ENCODE measurements at regions not wholly inside any gene's neighbourhood (a gene's known extent, or its start where the extent isn't known, plus 50 kb on each side); places are given as distances from the start of the nearest gene placed in this dataset.

DNA sequence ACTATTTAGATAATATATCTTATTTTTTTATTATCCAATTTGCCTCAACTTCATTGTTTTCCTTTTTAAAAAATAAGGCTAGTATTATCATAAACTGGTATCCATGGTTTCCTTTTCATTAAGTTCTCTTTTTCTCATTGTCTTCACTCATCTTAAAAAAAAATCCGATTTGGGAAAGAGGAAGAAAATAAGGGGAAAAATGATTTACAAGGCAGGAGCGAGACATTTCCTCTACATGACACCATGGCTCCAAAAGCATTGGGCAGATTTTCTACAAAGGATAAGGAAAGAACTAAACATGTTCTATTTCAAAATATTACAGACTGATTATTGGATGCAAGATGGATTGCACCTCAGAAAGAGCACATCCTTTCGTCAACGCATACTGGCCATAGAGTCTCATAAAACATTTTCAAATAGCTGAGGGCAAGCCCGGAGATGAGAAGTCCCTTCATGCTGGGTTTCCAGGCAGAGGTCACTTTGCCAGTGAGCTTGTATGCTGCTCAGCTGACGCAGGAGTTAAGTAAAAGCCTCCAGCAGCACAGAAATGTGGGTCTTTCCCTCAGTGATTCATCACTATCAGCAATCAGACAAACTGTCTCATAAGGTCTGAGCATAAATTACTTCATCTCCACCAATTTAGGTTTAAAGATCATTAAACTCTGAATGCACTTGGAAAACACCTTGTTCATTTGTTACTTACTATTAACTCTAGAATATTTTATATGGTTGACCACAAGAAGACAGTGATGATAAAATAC is 129.0 kb upstream of the TNFAIP3 start:
- DNase-seq, result no peak

DNA sequence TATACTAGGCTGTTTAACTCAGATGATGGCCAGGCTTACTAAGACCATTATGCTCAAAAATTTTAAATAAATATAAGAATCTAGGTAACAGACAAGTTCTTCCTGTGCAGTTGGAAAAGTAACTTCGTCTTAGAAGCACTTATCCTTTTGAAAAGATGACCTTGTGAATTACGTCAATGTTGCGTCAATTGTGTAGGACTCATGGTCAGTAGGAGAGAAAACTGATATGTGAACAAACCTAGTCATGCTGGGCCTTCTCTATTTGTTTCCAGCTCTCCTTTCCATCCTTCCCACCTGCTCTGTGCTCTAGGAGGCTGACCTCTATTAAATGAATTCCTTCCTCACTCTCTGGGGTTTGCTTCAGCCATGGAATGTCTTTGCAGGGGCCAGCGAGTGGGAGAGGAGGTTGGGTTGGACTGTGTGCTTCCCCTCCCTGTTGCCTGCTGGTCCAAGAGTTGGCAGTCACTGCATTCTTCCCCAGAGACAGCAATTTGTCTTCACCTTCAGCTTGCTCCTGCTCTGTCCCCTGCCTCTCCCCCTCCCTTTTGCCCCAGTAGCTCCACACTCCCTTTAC is 128.0 kb upstream of the TNFAIP3 start:
- no peak for DNase-seq

- no peak for DNase-seq
Measured at GRCh38 chr6:137739544-137739943, 127.5 kb upstream of the TNFAIP3 start.

GRCh38 chr6:137740091-137740755 is 126.8 kb upstream of the TNFAIP3 start:
- no peak for DNase-seq

- DNase-seq, result no peak
Measured at GRCh38 chr6:137740967-137741761, 125.9 kb upstream of the TNFAIP3 start.

DNA sequence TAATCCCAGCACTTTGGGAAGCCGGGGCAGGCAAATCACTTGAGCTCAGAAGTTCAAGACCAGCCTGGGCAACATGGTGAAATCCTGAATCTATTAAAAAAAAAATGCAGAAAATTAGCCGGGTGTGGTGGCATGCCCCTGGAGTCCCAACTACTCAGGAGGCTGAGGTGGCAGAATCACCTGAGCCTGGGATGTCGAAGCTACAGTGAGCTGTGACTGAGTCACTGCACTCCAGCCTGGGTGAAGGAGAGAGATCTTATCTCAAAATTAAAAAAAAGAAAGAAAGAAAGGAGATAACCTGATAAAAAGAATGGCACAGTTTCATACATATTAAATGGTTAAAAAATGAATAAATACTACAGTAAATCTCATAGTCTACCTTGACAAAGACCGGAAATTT is 123.6 kb upstream of the TNFAIP3 start:
- DNase-seq, result no peak

GRCh38 chr6:137744877-137745276 is 122.2 kb upstream of the TNFAIP3 start:
- DNase-seq, result no peak

DNA sequence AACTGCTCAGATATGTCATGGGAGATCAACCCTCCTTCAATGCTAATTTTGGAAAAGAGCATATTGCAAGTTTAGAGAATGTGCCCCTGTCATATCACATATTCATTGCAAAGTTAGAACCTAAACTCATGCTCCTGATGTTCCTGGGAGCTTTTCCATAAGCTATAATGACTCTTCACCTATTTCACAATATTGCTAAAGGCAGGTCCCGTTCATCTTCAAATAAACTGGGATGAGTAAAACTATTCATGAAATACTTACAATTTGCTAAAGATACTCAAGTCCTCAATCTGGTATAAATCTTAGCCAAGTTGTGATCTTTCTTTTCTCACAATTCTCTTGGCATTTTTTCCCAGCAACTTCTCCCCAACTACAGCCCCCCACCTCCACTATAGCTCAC is 121.7 kb upstream of the TNFAIP3 start:
- DNase-seq, result no peak

DNA sequence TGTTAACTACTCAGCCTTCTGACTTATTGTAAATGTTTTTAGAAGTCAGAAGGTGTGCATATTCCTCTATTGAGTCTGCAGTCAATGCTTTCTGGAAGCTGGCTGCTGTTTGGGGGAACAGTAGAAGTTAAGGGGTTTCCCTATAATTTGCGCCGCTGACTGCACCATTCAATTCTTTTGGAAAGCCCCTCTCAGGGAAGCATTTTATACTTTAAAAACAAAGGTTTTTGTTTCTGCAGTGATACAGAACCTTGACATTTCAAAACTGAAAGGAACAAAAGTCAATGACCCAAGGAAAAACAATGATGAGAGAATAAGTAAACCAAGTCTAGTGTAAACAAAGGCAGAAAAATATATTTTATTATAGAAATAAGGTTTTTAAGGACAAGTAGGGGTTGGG is 120.8 kb upstream of the TNFAIP3 start:
- DNase-seq, result no peak

- no peak for DNase-seq
Measured at GRCh38 chr6:137749696-137750211, 117.3 kb upstream of the TNFAIP3 start.

DNA sequence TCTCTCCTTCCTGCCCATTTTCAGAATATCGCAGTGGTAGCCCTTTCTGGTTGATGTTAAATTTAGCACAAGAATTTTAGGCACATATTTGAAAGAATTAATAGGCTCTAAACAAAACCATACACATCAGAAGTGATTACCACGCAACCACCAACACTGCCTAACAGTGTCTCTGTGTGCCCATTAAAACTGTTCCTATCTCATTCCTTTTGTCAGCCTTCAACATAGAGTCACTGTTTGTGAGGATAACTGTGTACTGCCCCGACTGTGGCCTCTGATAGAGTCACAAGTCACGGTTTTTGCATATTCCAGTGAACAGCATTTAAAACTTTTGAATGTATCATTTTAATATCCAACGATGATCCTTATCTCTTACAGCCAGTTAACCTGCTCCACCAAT is 116.8 kb upstream of the TNFAIP3 start:
- no peak for DNase-seq

DNA sequence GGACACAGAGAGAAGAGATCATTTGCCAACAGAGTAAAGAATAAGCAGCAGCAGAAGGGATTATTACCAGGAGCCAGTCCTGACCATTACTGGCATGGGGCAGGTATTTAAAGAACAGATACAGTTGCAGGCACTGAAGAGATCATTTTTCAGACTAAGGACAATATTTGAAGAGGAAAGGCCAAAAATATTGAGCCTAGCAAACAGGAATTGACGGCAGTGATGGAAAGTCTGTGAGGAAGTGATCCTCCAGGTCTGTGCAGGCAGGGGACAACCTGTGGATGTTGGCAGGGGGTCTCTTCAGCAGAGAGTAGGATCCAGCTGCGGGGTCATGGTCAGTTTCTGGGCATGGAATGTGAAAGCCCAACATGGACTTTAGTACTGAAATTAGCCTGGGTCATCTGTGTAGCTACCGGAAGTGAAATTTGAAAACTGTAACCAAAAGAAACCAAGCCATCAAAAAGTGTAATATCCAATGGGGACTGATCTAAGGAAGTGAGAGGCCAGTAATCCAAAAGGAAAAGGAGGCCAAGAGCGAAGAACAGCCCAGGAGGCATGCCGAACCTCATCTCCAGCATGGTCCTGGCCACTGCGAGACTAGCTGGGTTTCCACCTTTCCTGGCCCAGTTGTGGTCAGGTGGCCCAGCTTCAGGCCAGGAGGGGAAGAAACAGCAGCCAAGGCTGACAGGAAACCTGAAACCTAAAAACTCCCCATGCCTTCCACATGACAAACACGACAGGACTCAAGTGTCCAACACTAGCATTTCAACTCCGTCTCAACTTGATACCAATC is 115.1 kb upstream of the TNFAIP3 start:
- DNase-seq, result no peak

DNA sequence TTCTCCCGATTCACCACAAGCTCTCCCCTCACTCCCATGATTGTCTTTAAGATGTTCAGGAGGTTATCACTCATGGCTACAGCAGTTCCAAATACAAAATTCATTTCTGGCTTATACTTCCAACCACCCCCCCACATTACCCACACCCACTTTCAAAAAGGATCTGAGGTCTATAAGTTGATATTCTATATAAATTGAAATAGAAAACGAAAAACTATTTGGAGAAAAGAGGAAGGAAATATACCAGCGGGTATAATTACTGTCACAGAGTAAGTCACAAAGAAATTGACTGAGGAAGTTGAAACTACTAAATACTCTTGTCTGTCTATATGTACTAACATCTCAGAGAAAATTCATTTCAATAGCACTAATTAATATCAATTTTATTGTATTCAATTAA is 112.7 kb upstream of the TNFAIP3 start:
- DNase-seq, result no peak

GRCh38 chr6:137754866-137755265 is 112.2 kb upstream of the TNFAIP3 start:
- DNase-seq, result no peak

DNA sequence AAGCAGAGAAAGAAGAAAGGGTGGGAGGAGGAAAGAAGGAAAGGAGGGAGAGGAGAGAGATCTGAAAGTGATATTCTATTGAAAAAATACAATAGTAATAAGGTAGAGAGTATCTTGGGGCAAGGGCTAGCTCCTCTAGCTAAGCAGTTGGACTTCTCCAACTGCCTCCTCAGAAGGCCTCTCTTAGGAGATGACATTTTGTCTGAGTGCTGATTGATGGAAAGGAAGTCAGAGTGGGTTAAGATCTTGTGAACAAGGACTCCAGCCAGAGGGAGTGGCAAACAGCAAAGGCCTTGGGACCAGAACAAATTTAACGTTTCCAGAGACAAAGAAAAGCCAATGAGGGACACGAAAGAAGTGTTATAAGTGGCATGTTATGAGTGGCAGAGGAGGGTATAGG is 111.8 kb upstream of the TNFAIP3 start:
- no peak for DNase-seq

GRCh38 chr6:137756788-137757187 is 110.3 kb upstream of the TNFAIP3 start:
- DNase-seq, result no peak

- no peak for DNase-seq
Measured at GRCh38 chr6:137758661-137759060, 108.4 kb upstream of the TNFAIP3 start.

DNA sequence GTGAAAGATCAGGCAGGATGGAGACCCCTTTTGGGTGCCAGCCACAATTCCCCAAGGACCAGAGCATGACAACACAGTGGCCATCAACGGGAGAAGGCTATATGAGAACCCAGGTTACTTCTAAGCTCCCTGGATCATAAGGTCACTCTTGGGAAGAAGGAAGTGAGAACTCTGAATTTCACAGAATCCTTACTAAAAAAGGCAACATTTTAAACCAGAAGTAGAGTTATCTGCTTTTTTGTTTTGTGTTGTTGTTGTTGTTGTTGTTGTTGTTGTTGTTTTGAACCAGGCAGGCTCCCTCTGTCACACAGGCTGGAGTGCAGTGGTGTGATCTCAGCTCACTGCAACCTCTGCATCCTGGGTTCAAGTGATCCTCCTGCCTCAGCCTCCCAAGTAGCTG is 107.4 kb upstream of the TNFAIP3 start:
- no peak for DNase-seq

DNA sequence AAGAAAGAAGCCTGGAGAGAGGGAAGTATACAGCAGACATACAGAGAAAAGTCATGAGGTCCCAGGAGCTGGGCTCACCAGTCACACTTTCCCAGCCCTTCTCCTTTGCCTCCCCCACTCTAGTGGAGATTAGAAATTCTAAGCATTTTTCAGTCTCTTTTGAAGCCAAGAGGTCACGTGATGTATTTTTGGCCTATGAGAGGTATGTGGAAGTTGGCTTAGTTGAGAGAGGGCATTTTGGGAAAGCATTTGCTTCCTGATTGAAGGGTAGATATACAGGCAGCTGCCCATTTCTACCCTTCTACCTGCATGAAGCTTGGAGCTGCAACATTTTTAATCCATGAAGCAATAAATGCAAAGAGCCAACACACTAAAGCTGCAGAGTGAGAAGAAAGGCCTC is 106.0 kb upstream of the TNFAIP3 start:
- DNase-seq, result no peak

DNA sequence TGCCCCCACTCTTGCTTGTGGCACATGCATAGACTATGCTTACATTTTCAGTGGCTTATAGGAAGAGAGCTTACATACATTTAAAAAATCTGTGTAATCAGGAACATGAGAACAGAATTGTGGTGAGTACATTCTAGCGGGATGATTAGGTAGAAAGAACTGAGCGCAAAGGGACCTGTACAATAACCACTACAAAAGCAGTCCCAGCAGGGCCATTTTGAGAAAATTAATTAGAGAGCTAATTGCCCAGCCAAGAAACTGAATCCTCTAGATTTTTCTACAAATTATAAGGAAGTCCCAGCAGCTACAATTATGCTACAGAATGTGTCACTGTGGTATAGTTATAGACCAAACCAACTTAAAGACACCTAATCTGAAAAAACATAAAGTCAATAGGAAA is 105.6 kb upstream of the TNFAIP3 start:
- no peak for DNase-seq

DNA sequence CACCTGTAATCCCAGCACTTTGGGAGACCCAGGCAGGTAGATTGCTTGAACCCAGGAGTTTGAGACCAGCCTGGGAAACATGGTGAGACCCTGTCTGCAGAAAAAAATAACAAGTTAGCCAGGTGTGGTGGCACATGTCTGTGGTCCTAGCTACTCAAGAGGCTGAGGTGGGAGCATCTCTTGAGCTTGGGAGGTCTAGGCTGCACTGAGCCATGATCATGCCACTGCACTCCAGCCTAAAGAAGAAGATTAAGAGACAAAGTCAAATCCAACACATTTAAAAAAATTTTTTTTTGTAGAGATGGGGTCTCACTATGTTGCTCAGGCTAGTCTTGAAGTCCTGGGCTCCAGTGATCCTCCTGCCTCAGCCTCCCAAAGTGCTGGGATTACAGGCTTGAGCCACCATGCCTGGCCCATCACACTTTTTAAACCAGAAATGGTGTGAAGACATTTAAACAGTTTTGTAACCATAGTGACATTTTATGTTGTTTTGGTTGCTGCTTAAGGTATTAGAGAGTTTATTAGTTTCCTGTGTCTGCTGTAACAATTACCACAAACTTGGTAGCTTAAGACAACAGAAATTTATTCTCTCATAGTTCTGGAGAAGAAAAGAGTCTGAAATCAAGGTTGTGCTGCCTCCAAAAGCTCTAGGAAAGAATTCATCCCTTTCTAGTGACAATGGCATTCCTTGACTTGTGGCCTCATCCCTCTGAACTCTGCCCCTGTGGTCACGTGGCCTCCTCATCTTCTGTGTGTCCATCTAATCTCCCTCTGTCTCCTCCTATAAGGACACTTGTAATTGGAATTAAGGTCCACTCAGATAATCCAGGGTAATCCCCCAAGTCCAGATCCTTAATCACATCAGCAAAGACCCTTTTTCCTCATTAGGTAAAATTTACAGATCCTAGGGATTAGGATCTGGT is 104.6 kb upstream of the TNFAIP3 start:
- no peak for DNase-seq

All from activated CD8-positive, alpha-beta memory T cell treated with anti-CD3 and anti-CD28 coated beads for 24 hours (primary cell).